Astrocyte of the cerebellum (primary cell): ENCODE measurements at regions not wholly inside any gene's neighbourhood (a gene's known extent, or its start where the extent isn't known, plus 50 kb on each side); places are given as distances from the start of the nearest gene placed in this dataset.

Experiments
- DNase-seq: peaks from one replicate; pipeline ENCODE4 v3.0.0-alpha.2; 2011; ENCODE audit warnings: low read depth
- H3K4me3 ChIP-seq: 2 replicates; pipeline ENCODE4 v1.5.1; 2011; ENCODE audit warnings: mild to moderate bottlenecking, low read depth, low read length, moderate library complexity
- CTCF ChIP-seq: IDR thresholded peaks from 2 replicates; pipeline ENCODE4 v1.5.1; 2012; ENCODE audit warnings: low read length, low read depth, moderate library complexity, mild to moderate bottlenecking; ENCODE audit errors: missing control alignments
- in situ Hi-C: cut with HindIII; loops from 2 replicates; pipeline ENCODE4 v1.10.0; 2017; ENCODE audit warnings: low sequenced_read_pairs

GRCh38 chr4:133394971-133395627, 246.0 kb downstream of the PCDH10 start:
- no peak for TF ChIP-seq CTCF
- DNase-seq, result no peak
- no peak overlapping the region for H3K4me3 ChIP-seq
- in situ Hi-C loops, result no loop called here

GRCh38 chr4:133390198-133390855, 241.2 kb downstream of the PCDH10 start:
- no peak for TF ChIP-seq CTCF
- no peak overlapping the region for H3K4me3 ChIP-seq
- DNase-seq, result no peak
- in situ Hi-C loops, result no loop called here

GRCh38 chr4:133389029-133389428, 239.9 kb downstream of the PCDH10 start:
- in situ Hi-C loops, result no loop called here
- DNase-seq, result no peak
- no peak overlapping the region for H3K4me3 ChIP-seq
- TF ChIP-seq CTCF, result no peak

GRCh38 chr4:133385161-133385954, 236.3 kb downstream of the PCDH10 start:
- no peak for TF ChIP-seq CTCF
- in situ Hi-C loops, result no loop called here
- no peak overlapping the region for H3K4me3 ChIP-seq
- no peak for DNase-seq

GRCh38 chr4:133379681-133380438, 230.8 kb downstream of the PCDH10 start:
- no peak for TF ChIP-seq CTCF
- in situ Hi-C loops, result no loop called here
- H3K4me3 ChIP-seq, result no peak overlapping the region
- no peak for DNase-seq

GRCh38 chr4:133377286-133377685, 228.2 kb downstream of the PCDH10 start:
- no peak for DNase-seq
- in situ Hi-C loops, result no loop called here
- no peak overlapping the region for H3K4me3 ChIP-seq
- no peak for TF ChIP-seq CTCF
